HEK293T (cell line): ENCODE measurements at regions not wholly inside any gene's neighbourhood (a gene's known extent, or its start where the extent isn't known, plus 50 kb on each side); places are given as distances from the start of the nearest gene placed in this dataset.

ENCODE experiments used
- BHLHE40 ChIP-seq: fragments of 450-650 bp; IDR thresholded peaks from 2 replicates; pipeline ENCODE4 v1.6.1; 2016; ENCODE audit warnings: mild to moderate bottlenecking, moderate library complexity, borderline replicate concordance
- CTBP1 ChIP-seq: fragments of 450-650 bp; IDR thresholded peaks from 2 replicates; pipeline ENCODE4 v1.6.1; 2016; ENCODE audit warnings: borderline replicate concordance
- FOXA1 ChIP-seq: fragments of 450-650 bp; IDR thresholded peaks from 2 replicates; pipeline ENCODE4 v1.6.1; 2016; ENCODE audit warnings: mild to moderate bottlenecking
- FOXK2 ChIP-seq: fragments of 450-650 bp; IDR thresholded peaks from 2 replicates; pipeline ENCODE4 v1.6.1; 2016; ENCODE audit warnings: mild to moderate bottlenecking
- FOXM1 ChIP-seq: fragments of 450-650 bp; IDR thresholded peaks from 2 replicates; pipeline ENCODE4 v1.6.1; 2017; ENCODE audit warnings: mild to moderate bottlenecking, borderline replicate concordance
- HDGF ChIP-seq: fragments of 450-650 bp; IDR thresholded peaks from 2 replicates; pipeline ENCODE4 v1.6.1; 2017; ENCODE audit warnings: antibody characterized with exemption, borderline replicate concordance
- LEF1 ChIP-seq: fragments of 450-650 bp; IDR thresholded peaks from 2 replicates; pipeline ENCODE4 v1.6.1; 2017; ENCODE audit warnings: mild to moderate bottlenecking, borderline replicate concordance
- NFRKB ChIP-seq: fragments of 450-650 bp; IDR thresholded peaks from 2 replicates; pipeline ENCODE4 v1.6.1; 2016; ENCODE audit warnings: mild to moderate bottlenecking, moderate library complexity
- SP1 ChIP-seq: fragments of 450-650 bp; IDR thresholded peaks from 2 replicates; pipeline ENCODE4 v1.6.1; 2017
- SUZ12 ChIP-seq: fragments of 450-650 bp; IDR thresholded peaks from 2 replicates; pipeline ENCODE4 v1.6.1; 2016; ENCODE audit warnings: mild to moderate bottlenecking
- TARDBP ChIP-seq: fragments of 450-650 bp; IDR thresholded peaks from 2 replicates; pipeline ENCODE4 v1.6.1; 2016
- TF ChIP-seq, protein P1 (sequence below): fragments of 450-650 bp; IDR thresholded peaks from 2 replicates; pipeline ENCODE4 v1.6.1; 2016

DNA sequence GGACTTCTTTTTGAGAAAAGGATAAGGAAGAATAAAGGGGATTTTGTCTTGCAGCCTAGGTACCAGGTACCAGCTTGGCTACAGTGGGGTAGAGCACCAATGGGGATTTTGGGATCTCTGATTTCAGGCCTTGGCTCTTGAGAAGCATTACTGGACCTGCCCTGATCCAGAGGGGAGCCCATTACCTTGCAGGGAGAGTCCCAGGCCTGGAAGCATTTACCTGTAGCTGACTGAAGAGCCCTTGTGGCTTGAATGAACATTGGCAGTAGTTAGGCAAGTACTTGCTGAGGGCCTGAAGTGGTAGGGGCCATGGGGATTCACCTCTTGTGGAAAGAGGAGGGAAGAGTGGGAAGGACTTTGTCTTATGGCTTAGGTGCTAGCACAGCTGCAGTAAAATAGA is 308.2 kb upstream of the FBXO33 start:
- TF ChIP-seq SP1 (no peak), SUZ12 (no peak), TARDBP (no peak), FOXM1 (no peak), FOXK2 (no peak), HDGF (no peak), BHLHE40 (no peak), LEF1 (no peak), FOXA1 (no peak), CTBP1 (no peak), NFRKB (no peak)
- TF ChIP-seq, protein P1, sequence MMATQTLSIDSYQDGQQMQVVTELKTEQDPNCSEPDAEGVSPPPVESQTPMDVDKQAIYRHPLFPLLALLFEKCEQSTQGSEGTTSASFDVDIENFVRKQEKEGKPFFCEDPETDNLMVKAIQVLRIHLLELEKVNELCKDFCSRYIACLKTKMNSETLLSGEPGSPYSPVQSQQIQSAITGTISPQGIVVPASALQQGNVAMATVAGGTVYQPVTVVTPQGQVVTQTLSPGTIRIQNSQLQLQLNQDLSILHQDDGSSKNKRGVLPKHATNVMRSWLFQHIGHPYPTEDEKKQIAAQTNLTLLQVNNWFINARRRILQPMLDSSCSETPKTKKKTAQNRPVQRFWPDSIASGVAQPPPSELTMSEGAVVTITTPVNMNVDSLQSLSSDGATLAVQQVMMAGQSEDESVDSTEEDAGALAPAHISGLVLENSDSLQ = no peak
